ENCODE measurements at regions not wholly inside any gene's neighbourhood (a gene's known extent, or its start where the extent isn't known, plus 50 kb on each side); places are given as distances from the start of the nearest gene placed in this dataset.
"Not testable (repeated sequence)": the region's sequence is repeated elsewhere in the genome, so short reads cannot be mapped to it uniquely, and the experiment has no call there.

- TF ChIP-seq ZNF398 (CRISPR knock-in tag; IDR thresholded peaks at IDR 0.05) = peak; percentile 74
- peak; percentile 83 for TF ChIP-seq ZNF41 (CRISPR knock-in tag; conservative IDR thresholded peaks at IDR 0.05)
- TF ChIP-seq ZKSCAN3 (CRISPR knock-in tag; IDR thresholded peaks at IDR 0.05) = peak; percentile 72; the same call in 1 of the 2 replicates
- TF ChIP-seq GTF2A2 (tag; IDR thresholded peaks at IDR 0.05) = peak; percentile 83
- TF ChIP-seq DMBX1 (CRISPR knock-in tag; IDR thresholded peaks at IDR 0.05; ENCODE audit: borderline replicate concordance) = peak; percentile 98
- TF ChIP-seq POLR2H (tag; IDR thresholded peaks at IDR 0.05; ENCODE audit: low read depth) = peak; percentile 35; the same call in 1 of the 2 replicates
- TF ChIP-seq CC2D1A (IDR thresholded peaks at IDR 0.05) = 0 out of 2 replicates have a peak, but pooled peaks have one; percentile 33
- TF ChIP-seq SOX6 (IDR thresholded peaks at IDR 0.05) = peak; percentile 63
- TF ChIP-seq HIVEP1 (CRISPR knock-in tag; IDR thresholded peaks at IDR 0.05) = peak; percentile 92
- TF ChIP-seq RREB1 (CRISPR knock-in tag; IDR thresholded peaks at IDR 0.05) = peak; percentile 66; the same call in 1 of the 2 replicates
- peak; percentile 52; the same call in 1 of the 2 replicates for TF ChIP-seq HSF4 (CRISPR knock-in tag; IDR thresholded peaks at IDR 0.05; ENCODE audit: borderline replicate concordance)
- TF ChIP-seq ZNF644 (tag; IDR thresholded peaks at IDR 0.05; ENCODE audit: low read depth) = peak; percentile 76; the same call in 1 of the 2 replicates
- TF ChIP-seq ZNF766 (CRISPR knock-in tag; conservative IDR thresholded peaks at IDR 0.05) = peak; percentile 64
- peak; percentile 52; the same call in 1 of the 2 replicates for TF ChIP-seq HINFP (tag; conservative IDR thresholded peaks at IDR 0.05; ENCODE audit: low read depth)
- 0 out of 2 replicates have a peak, but pooled peaks have one; percentile 33 for TF ChIP-seq FOXM1 (IDR thresholded peaks at IDR 0.05; ENCODE audit: low read depth)
- TF ChIP-seq FOXM1 (CRISPR knock-in tag; IDR thresholded peaks at IDR 0.05; ENCODE audit: low read depth); ID3 (CRISPR knock-in tag; IDR thresholded peaks at IDR 0.05): not testable (repeated sequence)
- peak; percentile 74; the same call in 1 of the 2 replicates for TF ChIP-seq ZNF311 (CRISPR knock-in tag; IDR thresholded peaks at IDR 0.05)
- peak; percentile 91 for TF ChIP-seq ID3 (tag; IDR thresholded peaks at IDR 0.05)
Measured at GRCh38 chr4:72704925-72705640, 136.1 kb upstream of the ADAMTS3 start (continued).
